K562 (cell line): ENCODE measurements at regions not wholly inside any gene's neighbourhood (a gene's known extent, or its start where the extent isn't known, plus 50 kb on each side); places are given as distances from the start of the nearest gene placed in this dataset.
A peak's percentile ranks its signal among the peaks of the same experiment; 100 is the strongest.
"Not testable (repeated sequence)": the region's sequence is repeated elsewhere in the genome, so short reads cannot be mapped to it uniquely, and the experiment has no call there.

ENCODE experiments used
- ATAC-seq: fragments of 200-7000 bp; cut with Tn5 transposase; 3 replicates; pipeline ENCODE4 v1.9.1; 2020; ENCODE audit warnings: moderate library complexity
- BruUV-seq: library from RNA; stranded (reverse); fragments of 400-500 nt; replicated peaks from 2 replicates; lab custom pipeline; 2021; lab: Mats Ljungman, UMichigan
- CTCF ChIA-PET: fragments of 300-600 bp; formaldehyde crosslinking; extraction: SDS; loops from one replicate; lab custom pipeline; 2021; ENCODE audit warnings: low intra/inter-chr PET ratio; lab: Yijun Ruan, JAX
- POLR2A ChIA-PET: fragments of 300-600, 350-650 bp; sonication (Branson Sonifier 250); formaldehyde crosslinking; extraction: SDS; loops from one replicate; lab custom pipeline; 2021; ENCODE audit warnings: antibody characterized with exemption, inconsistent platforms; lab: Yijun Ruan, JAX
- DNase-seq, 4 experiments: peaks; one replicate each; pipeline versions ENCODE4 v3.0.0 to v3.0.0-alpha.2; 2011 to 2018; ENCODE audit warnings: low spot score in 3 of 4, mixed read lengths in 3 of 4; ENCODE audit errors: extremely low read depth in 1 of 4
- FAIRE-seq: peaks from 2 replicates; lab custom pipeline; 2011; peaks lifted over from hg19 to GRCh38; lab: Jason Lieb, UNC
- H2AFZ ChIP-seq: 2 replicates; pipeline ENCODE4 v1.6.0; 2011; ENCODE audit warnings: low read depth, low read length, control low read depth, inconsistent platforms
- H3K27ac ChIP-seq: fragments of 200-600 bp; 3 replicates; pipeline ENCODE4 v1.8.0; 2011; ENCODE audit warnings: low read depth, mild to moderate bottlenecking, control low read depth, inconsistent platforms, low read length, moderate library complexity, mixed read lengths; ENCODE audit errors: extremely low read depth
- H3K27me3 ChIP-seq, 2 experiments: fragments of 300-600 bp in 1 of 2; 2 replicates in 1 of 2; 3 replicates in 1 of 2; pipeline versions ENCODE4 v1.6.0 to v1.8.0; 2011; ENCODE audit warnings: inconsistent platforms in 2 of 2, low read length in 2 of 2, mild to moderate bottlenecking in 1 of 2, mixed read lengths in 1 of 2, moderate library complexity in 1 of 2; ENCODE audit not compliant: control insufficient read depth in 2 of 2, insufficient read depth in 2 of 2
- H3K36me3 ChIP-seq: fragments of 300-600 bp; 3 replicates; pipeline ENCODE4 v1.8.0; 2011; ENCODE audit warnings: mild to moderate bottlenecking, low read length, inconsistent platforms; ENCODE audit not compliant: control insufficient read depth, insufficient read depth
- H3K4me1 ChIP-seq, 2 experiments: fragments of 200-600 bp in 1 of 2; replicated peaks in 1 of 2; 2 replicates in 1 of 2; 3 replicates in 1 of 2; pipeline versions ENCODE4 v1.5.1 to v1.8.0; 2011; ENCODE audit warnings: inconsistent platforms in 2 of 2, low read length in 2 of 2, mild to moderate bottlenecking in 1 of 2, mixed read lengths in 1 of 2, moderate library complexity in 1 of 2; ENCODE audit not compliant: control insufficient read depth in 2 of 2, insufficient read depth in 2 of 2
- H3K4me2 ChIP-seq: 2 replicates; pipeline ENCODE4 v1.6.1; 2011; ENCODE audit warnings: low read length, control low read depth, inconsistent platforms, mixed read lengths; ENCODE audit not compliant: insufficient read depth
- H3K4me3 ChIP-seq: fragments of 200-600 bp; sonication (generic), shearing (Covaris generic); 2 replicates; pipeline ENCODE4 v1.5.1; 2016; ENCODE audit warnings: control low read depth, inconsistent platforms
- H3K79me2 ChIP-seq: fragments of 200-600 bp; 3 replicates; pipeline ENCODE4 v1.8.0; 2011; ENCODE audit warnings: low read length, inconsistent platforms; ENCODE audit not compliant: control insufficient read depth, insufficient read depth
- H3K9ac ChIP-seq, 2 experiments: 2 replicates each; pipeline versions ENCODE4 v1.6.0 to v1.6.1; 2011; ENCODE audit warnings: low read depth in 2 of 2, low read length in 2 of 2, control low read depth in 1 of 2, inconsistent platforms in 1 of 2, mild to moderate bottlenecking in 1 of 2, mixed read lengths in 1 of 2; ENCODE audit not compliant: insufficient read depth in 1 of 2
- H3K9me1 ChIP-seq: one replicate; pipeline ENCODE4 v1.6.0; 2011; ENCODE audit warnings: inconsistent platforms, mild to moderate bottlenecking, low read length, moderate library complexity; ENCODE audit not compliant: control insufficient read depth, insufficient read depth
- H3K9me3 ChIP-seq: replicated peaks from 2 replicates; pipeline ENCODE4 v1.5.1; 2011; ENCODE audit warnings: low read depth, low read length, inconsistent platforms; ENCODE audit not compliant: control insufficient read depth, insufficient read depth
- H4K20me1 ChIP-seq: replicated peaks from 2 replicates; pipeline ENCODE4 v1.6.1; 2011; ENCODE audit warnings: low read length, inconsistent platforms, mixed read lengths; ENCODE audit not compliant: control insufficient read depth, insufficient read depth
- CEBPB ChIP-seq: fragments of 450-650 bp; IDR thresholded peaks from 2 replicates; pipeline ENCODE4 v1.6.1; 2016; ENCODE audit warnings: missing genetic modification characterization, missing compliant biosample characterization
- ZNF79 ChIP-seq: fragments of 250-450 bp; sonication (Bioruptor Pico); IDR thresholded peaks from 2 replicates; pipeline ENCODE4 v1.4.0; 2020; ENCODE audit warnings: low read depth, mild to moderate bottlenecking, moderate library complexity
- WGBS: fragments of 100-300 bp; shearing (Covaris generic); methylation state at CpG from one replicate; pipeline ENCODE4 v1.1.6; 2016; ENCODE audit warnings: low coverage, mixed read lengths; ENCODE audit not compliant: insufficient coverage; ENCODE audit errors: missing lambda C conversion rate; 5-methylcytosine and 5-hydroxymethylcytosine counted together
- in situ Hi-C: fragments of 300-500 bp; cut with MboI; formaldehyde crosslinking; loops from 4 replicates; pipeline ENCODE4 v1.15.0; 2018; ENCODE audit warnings: inconsistent platforms, mixed read lengths
- intact Hi-C: fragments of 100-400 bp; cut with micrococcal nuclease; formaldehyde crosslinking; loops from 2 replicates; pipeline ENCODE4 v1.14.2; 2022

- BruUV-seq, H3K79me2 ChIP-seq, H3K4me3 ChIP-seq, H3K4me1 ChIP-seq, DNase-seq, in situ Hi-C loops, H3K4me2 ChIP-seq, ATAC-seq, intact Hi-C loops, POLR2A ChIA-PET, H3K27ac ChIP-seq, H3K27me3 ChIP-seq, CTCF ChIA-PET, FAIRE-seq, H4K20me1 ChIP-seq, H2AFZ ChIP-seq, H3K9ac ChIP-seq, H3K9me3 ChIP-seq, H3K9me1 ChIP-seq, H3K36me3 ChIP-seq: not testable (repeated sequence)
- 0% methylated on average over 6 of the region's 7 CpGs for WGBS
These were observed 138.4 kb upstream of the DIAPH2 start for GRCh38 chrX:96546281-96546680.

DNA sequence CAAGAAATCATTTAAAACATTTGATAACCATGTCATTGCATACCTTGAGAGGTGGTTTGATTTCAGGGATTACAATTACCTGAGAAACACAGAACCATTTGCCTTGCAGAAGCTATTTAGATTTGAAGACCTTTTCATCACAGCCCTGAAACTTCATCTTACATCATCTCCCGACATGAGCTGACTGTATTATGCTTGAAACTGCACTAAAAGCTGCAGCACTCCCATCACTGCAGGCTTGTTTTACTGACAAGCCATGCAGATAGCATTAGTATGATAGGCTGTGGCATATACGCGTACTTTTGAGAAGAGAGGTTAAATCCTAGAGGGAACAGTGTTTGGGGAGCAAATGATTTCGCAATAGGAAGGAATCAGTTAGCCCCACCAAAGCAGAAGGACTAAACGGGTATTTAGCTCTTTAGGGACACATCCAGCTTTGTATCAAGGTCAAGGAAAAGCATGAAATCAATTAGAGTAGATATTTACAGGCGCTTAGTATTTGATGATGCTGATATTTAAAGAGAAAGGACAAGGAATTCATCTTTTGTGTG is 133.2 kb upstream of the DIAPH2 start:
- intact Hi-C loops: no loop called here
- no peaks in the 10 kb centered on the region for H3K79me2 ChIP-seq
- 0% methylated on average over 6 of the region's 6 CpGs for WGBS
- no peak for ATAC-seq
- no peaks in the 10 kb centered on the region for H3K36me3 ChIP-seq
- H3K4me3 ChIP-seq: no peak overlapping the region
- CTCF ChIA-PET: no interaction called here
- DNase-seq: no peak
- H3K4me1 ChIP-seq: no peaks in the 10 kb centered on the region
- no peaks in the 10 kb centered on the region for H3K9me1 ChIP-seq
- H3K9me3 ChIP-seq: no peaks in the 10 kb centered on the region
- POLR2A ChIA-PET: no interaction called here
- no peaks in the 10 kb centered on the region for H4K20me1 ChIP-seq
- TF ChIP-seq ZNF79 (CRISPR knock-in tag): no peak
- TF ChIP-seq CEBPB (tag): 0 out of 2 replicates have a peak, but pooled peaks have one; percentile 10
- no peak for FAIRE-seq
- no peak overlapping the region for H3K9ac ChIP-seq
- H3K4me2 ChIP-seq: no peak overlapping the region
- no peak overlapping the region for H3K27ac ChIP-seq
- H3K27me3 ChIP-seq: no peaks in the 10 kb centered on the region
- H2AFZ ChIP-seq: no peak overlapping the region
- in situ Hi-C loops: no loop called here
- BruUV-seq: no TSS peak
